Transverse colon (tissue), 4 donors: ENCODE measurements at regions not wholly inside any gene's neighbourhood (a gene's known extent, or its start where the extent isn't known, plus 50 kb on each side); places are given as distances from the start of the nearest gene placed in this dataset.

ENCODE experiments used
- DNase-seq: peaks from one replicate; pipeline ENCODE4 v3.0.0-alpha.2; 2019
- H3K27ac ChIP-seq, 4 donors: fragments of 200-600 bp; sonication (generic); 2 replicates each; pipeline ENCODE4 v1.5.1; 2016 to 2018; ENCODE audit warnings: inconsistent platforms in 4 of 4
- H3K27me3 ChIP-seq: fragments of 200-600 bp; sonication (generic); 2 replicates; pipeline ENCODE4 v1.5.1; 2017; ENCODE audit warnings: inconsistent platforms
- H3K36me3 ChIP-seq, 4 donors: fragments of 200-600 bp; sonication (generic); 2 replicates each; pipeline ENCODE4 v1.5.1; 2017 to 2019; ENCODE audit warnings: inconsistent platforms in 4 of 4
- H3K4me1 ChIP-seq, 4 donors: fragments of 200-600 bp; sonication (generic); 2 replicates each; pipeline ENCODE4 v1.5.1; 2017 to 2020; ENCODE audit warnings: inconsistent platforms in 4 of 4
- H3K4me3 ChIP-seq, 4 donors: fragments of 200-600 bp; sonication (generic); 1 replicate in 1 of 4; 2 replicates in 3 of 4; pipeline versions ENCODE4 v1.5.1 to v1.6.1; 2017 to 2019; ENCODE audit warnings: inconsistent platforms in 4 of 4
- H3K9me3 ChIP-seq, 2 donors: fragments of 200-600 bp; sonication (generic); 2 replicates each; pipeline ENCODE4 v1.5.1; 2017 to 2019; ENCODE audit warnings: inconsistent platforms in 2 of 2
- CTCF ChIP-seq, 5 experiments: fragments of 200-600 bp in 3 of 5; fragments of 450-650 bp in 2 of 5; sonication (generic) in 3 of 5; IDR thresholded peaks; 1 replicate in 2 of 5; 2 replicates in 3 of 5; pipeline ENCODE4 v1.5.1; 2016 to 2017; ENCODE audit warnings: antibody characterized with exemption in 5 of 5, inconsistent platforms in 3 of 5, mild to moderate bottlenecking in 2 of 5, moderate library complexity in 1 of 5
- EP300 ChIP-seq: sonication (generic); formaldehyde crosslinking; IDR thresholded peaks from one replicate; pipeline ENCODE4 v1.6.1; 2017; ENCODE audit warnings: antibody characterized with exemption, low read depth
- POLR2A ChIP-seq: fragments of 450-650 bp; IDR thresholded peaks from one replicate; pipeline ENCODE4 v1.6.1; 2016; ENCODE audit warnings: antibody characterized with exemption, mild to moderate bottlenecking, moderate library complexity
- POLR2AphosphoS5 ChIP-seq, 3 donors: sonication (generic); formaldehyde crosslinking; IDR thresholded peaks; one replicate each; pipeline ENCODE4 v1.6.1; 2016; ENCODE audit warnings: antibody characterized with exemption in 3 of 3
- WGBS, 2 donors: methylation state at CpG; one replicate each; pipeline ENCODE4 v1.1.5; 2018; ENCODE audit warnings: low coverage in 1 of 2; 5-methylcytosine and 5-hydroxymethylcytosine counted together
- in situ Hi-C, 4 donors: fragments of 200-750 bp; cut with MboI; loops; one replicate each; pipeline versions ENCODE4 v1.15.0 to v1.15.1; 2017; ENCODE audit warnings: low sequenced_read_pairs in 3 of 4, low pct_ligation_motif_present in 1 of 4, low pct_unique_long_range_greater_than_20kb in 1 of 4
- intact Hi-C: fragments of 100-400 bp; cut with DNase I; formaldehyde crosslinking; loops from one replicate; pipeline ENCODE4 v1.15.1; 2023; ENCODE audit warnings: low total_unique reads

DNA sequence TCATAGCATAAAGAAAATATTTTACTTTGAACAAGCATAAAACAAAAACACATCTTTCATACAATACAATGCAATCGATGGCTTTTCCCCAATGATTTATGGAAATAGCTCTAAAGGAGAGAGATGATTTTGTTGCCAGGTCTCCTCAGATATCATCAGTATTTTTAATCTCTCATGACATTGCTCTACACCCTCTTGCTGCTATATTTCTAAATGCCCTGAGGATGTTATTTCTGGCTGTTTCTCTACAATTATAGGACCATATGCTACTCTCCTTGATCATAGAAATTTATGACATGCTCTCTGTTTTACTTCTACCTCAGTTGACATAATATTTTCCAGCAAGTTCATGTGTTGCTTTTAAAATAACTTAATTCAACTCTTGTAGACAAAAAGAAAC lies 654.9 kb upstream of the GBE1 start:
- Histone ChIP-seq H3K27me3 (no peaks in the 10 kb centered on the region), H3K27ac (no peak overlapping the region), H3K9me3 (no peaks in the 10 kb centered on the region), H3K4me1 (no peaks in the 10 kb centered on the region), H3K36me3 (no peaks in the 10 kb centered on the region), H3K4me3 (no peak overlapping the region)
- no peak for DNase-seq
- in situ Hi-C loops (no loop called here), intact Hi-C loops (no loop called here)
- 80 to 86% methylated on average over 1 of the region's 1 CpG for WGBS, 2 donors
- TF ChIP-seq POLR2AphosphoS5 (IDR thresholded peaks at IDR 0.05) (no peak), POLR2A (no peak), EP300 (no peak), CTCF (IDR thresholded peaks at IDR 0.05) (no peak)

DNA sequence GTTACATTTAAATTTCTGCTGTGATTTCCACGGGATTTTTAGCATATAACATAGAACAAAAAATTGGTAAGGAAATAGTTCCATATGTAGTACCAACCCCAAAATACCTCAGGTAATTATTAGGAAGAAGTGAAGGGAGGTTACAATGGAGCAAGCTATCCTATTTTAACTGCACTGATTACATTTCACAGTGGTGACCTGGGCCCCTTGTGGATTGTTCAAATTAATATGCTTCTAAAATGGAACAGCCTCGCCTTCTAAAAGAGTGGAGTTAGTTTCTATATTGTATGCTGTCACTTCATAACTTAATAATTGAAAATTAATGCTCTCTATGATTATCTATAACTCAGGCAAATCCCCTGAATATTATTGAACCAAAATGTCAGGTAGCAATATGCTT lies 651.7 kb upstream of the GBE1 start:
- Histone ChIP-seq H3K9me3 (no peaks in the 10 kb centered on the region), H3K27me3 (no peaks in the 10 kb centered on the region), H3K4me1 (no peaks in the 10 kb centered on the region), H3K4me3 (no peak overlapping the region), H3K36me3 (no peaks in the 10 kb centered on the region), H3K27ac (no peak overlapping the region)
- WGBS, 2 donors = 70% methylated on average over 2 of the region's 2 CpGs
- in situ Hi-C loops = no loop called here
- intact Hi-C loops = no loop called here
- no peak for DNase-seq
- no peak for TF ChIP-seq CTCF (IDR thresholded peaks at IDR 0.05)
- no peak for TF ChIP-seq POLR2AphosphoS5 (IDR thresholded peaks at IDR 0.05)
- no peak for TF ChIP-seq EP300
- TF ChIP-seq POLR2A = no peak

DNA sequence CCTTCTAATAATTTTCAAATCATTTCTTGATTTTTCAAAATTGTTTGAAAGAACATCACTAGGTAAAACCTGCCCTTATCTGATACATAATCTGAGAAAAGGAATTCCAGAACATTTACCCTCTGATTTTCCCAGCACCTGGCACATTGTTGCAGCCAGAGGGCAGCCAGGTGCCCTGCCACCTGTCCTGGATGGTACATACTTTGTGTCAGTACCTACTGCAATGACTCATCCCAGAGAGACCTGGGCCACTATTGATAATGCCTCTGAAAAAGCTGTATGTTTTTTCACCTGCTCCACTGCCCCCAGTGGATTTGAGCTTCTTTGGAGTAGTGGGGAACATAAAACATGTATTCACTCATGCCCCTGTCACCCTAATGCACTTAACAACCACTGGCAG lies 648.9 kb upstream of the GBE1 start:
- Histone ChIP-seq H3K36me3 (no peaks in the 10 kb centered on the region), H3K9me3 (no peaks in the 10 kb centered on the region), H3K27me3 (no peaks in the 10 kb centered on the region), H3K4me1 (no peaks in the 10 kb centered on the region), H3K27ac (no peak overlapping the region), H3K4me3 (no peak overlapping the region)
- intact Hi-C loops (no loop called here), in situ Hi-C loops (no loop called here)
- TF ChIP-seq POLR2AphosphoS5 (IDR thresholded peaks at IDR 0.05) (no peak), POLR2A (no peak), CTCF (IDR thresholded peaks at IDR 0.05) (no peak), EP300 (no peak)
- DNase-seq = no peak

- 42 to 57% methylated on average over 1 of the region's 1 CpG for WGBS, 2 donors
- H3K27me3 ChIP-seq = no peaks in the 10 kb centered on the region
- H3K27ac ChIP-seq = no peak overlapping the region
- no peaks in the 10 kb centered on the region for H3K9me3 ChIP-seq
- in situ Hi-C loops (no loop called here), intact Hi-C loops (no loop called here)
- H3K4me1 ChIP-seq = no peaks in the 10 kb centered on the region
- no peaks in the 10 kb centered on the region for H3K36me3 ChIP-seq
- DNase-seq = no peak
- no peak overlapping the region for H3K4me3 ChIP-seq
- TF ChIP-seq POLR2AphosphoS5 (IDR thresholded peaks at IDR 0.05) (no peak), EP300 (no peak), POLR2A (no peak), CTCF (IDR thresholded peaks at IDR 0.05) (no peak)
These were observed 648.4 kb upstream of the GBE1 start for GRCh38 chr3:82409842-82410241.
